GM18519 (cell line): ENCODE measurements at regions not wholly inside any gene's neighbourhood (a gene's known extent, or its start where the extent isn't known, plus 50 kb on each side); places are given as distances from the start of the nearest gene placed in this dataset.

Experiments
- ATAC-seq: cut with Tn5 transposase; IDR thresholded peaks from one replicate; pipeline ENCODE4 v1.9.1; 2021; ENCODE audit warnings: mild to moderate bottlenecking, moderate library complexity; ENCODE audit not compliant: unreplicated experiment, low FRiP score

DNA sequence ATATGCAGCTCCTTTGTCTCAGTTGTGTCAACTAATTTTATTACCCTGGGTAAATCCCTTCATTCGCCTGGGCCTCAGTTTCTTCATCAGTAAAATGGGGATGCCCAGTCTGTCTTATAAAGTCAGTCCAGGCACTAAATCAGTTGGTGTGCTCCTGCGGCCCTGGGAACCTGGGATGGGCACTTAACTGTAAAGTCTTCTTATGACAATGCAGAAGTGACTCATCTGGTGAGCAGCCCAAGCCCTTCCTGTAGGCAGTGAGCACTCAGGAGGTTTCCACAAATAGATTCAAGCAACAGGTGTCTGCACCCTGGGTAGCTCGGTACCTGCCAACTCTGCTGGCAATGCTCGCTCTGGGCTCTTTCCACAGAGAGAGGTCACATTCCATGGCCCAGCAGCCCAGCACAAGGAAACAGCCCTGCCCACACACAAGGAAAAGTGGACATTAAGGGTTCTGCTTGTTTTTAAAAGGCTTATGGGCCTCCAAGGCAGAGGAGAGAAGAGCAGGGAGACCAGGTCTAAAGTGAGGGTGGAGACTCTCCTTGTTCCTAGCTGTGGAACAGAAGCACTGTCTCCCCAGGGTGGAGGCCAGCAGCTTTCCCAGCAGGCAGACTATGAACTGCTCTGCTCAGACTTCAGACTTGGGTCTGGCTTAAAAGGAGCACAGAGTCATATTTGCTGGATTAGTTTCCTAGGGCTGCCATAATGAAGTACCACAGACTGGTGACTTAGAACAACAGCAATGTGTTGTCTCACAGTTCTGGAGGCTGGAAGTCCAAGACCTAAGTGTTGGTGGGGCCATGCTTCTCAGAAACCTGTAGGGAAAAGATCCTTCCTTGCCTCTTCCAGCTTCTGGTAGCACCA is 89.7 kb upstream of the ADRA1B start:
- peak; percentile 97 for ATAC-seq

DNA sequence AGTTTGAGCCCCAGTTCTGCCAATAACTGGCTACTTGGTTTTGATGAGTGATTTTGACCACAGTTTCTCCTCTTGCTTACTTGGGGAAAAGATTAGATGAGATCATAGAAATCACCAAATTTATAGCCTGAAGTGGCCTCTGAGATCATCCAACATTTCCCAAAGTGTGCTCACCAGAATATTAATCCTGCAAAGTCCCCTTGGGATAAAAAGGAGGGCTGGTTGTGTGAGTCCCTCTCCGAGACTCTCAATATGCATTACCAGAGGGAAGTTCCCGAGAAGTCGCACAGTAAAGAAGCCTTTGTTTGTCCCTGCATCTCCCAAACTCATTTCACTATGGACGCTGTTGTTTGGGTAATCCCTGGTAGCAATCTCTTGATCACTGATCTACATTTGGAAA is 88.4 kb upstream of the ADRA1B start:
- ATAC-seq: no peak

DNA sequence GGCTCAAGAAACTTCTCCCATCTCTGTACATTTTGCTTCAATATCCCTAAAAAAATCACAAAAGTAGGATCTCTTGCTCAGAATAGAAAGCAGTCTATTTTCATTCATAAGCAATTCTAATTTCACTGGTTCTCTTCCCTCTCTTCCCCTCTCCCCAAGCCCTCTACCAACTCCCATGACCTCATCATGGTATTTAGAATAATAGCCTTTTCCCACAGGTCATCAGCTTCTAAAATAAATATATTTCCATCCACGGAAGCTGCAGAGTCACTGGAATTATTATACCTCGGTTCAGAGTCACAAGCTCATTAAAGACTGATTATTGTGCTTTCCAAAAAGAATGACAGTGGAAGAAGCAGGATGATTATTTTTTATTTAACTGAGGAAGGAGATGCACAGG is 84.2 kb upstream of the ADRA1B start:
- no peak for ATAC-seq

DNA sequence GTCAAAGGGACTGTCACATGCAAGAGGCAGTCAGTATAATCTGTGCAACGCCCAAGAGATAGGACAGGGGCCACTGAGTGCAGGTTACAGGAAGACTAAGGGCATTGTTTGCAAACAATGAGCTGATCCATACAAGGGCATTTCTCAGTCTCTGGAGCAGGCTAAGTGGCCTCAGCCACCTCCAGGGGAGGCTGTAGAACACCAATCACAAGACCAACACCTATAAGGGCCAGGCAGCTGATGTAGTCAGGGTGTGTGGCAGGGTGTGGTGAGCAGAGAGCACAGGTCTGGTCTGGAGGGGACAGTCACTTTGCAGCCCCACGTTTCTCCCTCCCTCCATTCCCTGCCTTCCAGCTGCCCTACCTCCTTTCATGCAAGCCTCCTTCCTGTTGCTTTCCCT is 83.2 kb upstream of the ADRA1B start:
- no peak for ATAC-seq

DNA sequence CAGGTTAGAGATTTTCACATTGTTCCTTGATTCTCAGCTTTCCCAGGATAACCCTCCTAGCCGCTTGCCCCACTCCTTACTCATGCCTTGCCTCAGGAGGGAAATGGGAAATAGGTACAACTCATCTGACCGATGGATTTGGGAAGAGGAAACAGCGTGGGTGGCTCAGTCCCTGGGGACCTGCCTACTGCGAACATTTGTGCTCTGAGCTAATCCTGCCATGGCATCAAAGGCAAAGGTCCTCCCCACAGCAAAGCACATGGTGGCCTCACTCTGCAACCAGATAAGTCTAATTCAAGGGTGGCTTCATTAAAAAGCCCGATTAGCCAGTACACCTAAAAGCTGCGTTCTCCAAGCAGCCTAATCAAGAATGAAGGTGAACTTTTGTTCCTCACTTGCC is 82.4 kb upstream of the ADRA1B start:
- ATAC-seq: no peak

DNA sequence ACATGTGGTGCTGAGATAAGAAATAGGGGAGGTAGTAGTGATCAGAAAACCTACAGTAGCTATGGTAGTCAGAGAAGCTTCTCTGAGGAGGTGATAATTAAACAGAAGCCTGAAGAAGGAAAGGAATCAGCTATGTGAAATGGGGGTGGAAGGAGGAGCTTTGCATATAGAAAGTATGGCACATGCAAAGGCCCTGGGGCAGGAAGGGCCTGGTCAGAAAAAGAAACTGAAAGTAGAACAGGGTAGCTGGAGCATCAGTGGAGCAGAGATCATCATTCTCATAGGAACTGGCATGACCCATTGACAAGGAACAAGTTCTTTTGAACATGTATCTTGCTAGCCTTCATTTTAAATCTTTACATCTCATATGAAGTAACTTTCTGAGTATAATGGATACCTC is 80.7 kb upstream of the ADRA1B start:
- ATAC-seq: no peak

DNA sequence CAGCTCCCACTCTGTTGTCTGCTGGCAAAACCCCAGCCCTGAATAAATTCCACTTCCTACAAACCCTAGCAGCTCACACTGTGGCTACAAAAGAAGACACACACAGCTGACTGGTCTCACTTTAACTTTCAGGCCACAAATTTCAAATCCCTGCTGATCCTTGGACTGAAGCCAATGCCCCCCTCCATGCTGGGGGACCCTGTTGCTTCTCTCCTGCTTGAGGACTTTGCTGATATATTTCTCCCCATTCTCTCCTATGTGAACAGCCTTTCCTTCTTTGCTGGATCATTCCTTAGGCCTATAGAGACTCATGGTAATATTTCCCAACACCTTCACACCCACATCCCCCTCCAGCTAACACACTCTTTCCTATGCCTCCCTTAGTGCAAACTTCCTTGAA is 79.6 kb upstream of the ADRA1B start:
- no peak for ATAC-seq

DNA sequence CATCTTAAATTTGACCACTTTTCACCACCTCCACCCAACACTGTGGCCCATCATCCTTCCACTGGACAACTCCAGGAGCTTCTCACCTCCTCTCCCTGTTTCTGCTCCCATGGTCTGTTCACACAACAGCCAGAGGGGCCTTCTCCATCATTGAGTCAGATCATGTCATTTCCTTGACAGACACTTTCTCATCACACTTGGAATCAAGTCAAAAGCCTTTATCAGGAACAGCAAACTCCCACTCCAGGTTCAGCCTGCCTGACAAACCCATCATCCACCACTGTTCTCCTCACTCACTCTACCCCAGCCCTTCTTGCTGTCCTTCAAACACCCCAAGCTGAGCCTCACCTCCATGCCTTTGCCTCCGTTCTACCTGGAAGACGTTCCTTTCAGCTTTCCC is 78.4 kb upstream of the ADRA1B start:
- no peak for ATAC-seq

DNA sequence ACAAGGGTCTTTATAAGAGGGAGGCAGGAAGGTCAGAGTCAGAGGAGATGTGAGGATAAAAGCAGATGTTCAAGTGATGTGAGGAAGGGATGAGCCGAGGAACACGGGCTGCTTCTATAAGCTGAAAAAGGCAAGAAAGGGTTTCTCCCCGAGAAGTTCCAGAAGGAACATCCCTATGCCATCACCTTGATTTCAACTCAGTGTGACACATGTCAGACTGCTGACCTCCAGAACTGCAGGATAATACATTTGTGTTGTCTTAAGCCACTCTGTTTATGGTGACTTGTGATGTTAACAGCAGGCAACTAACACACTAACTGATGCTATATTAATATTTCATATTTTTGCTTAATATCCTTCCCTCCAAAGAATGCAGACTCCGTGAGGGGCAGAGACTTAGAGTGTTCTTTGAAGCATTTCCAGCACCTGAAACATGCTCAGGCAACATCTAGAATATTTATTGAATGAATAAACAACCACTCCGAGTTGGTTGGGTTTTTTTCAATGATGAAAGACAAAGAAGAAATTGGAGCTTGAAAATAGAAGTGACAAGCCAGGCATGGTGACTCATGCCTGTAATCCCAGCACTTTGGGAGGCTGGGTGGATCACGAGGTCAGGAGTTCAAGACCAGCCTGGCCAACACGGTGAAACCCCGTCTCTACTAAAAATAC is 77.6 kb upstream of the ADRA1B start:
- ATAC-seq: no peak

DNA sequence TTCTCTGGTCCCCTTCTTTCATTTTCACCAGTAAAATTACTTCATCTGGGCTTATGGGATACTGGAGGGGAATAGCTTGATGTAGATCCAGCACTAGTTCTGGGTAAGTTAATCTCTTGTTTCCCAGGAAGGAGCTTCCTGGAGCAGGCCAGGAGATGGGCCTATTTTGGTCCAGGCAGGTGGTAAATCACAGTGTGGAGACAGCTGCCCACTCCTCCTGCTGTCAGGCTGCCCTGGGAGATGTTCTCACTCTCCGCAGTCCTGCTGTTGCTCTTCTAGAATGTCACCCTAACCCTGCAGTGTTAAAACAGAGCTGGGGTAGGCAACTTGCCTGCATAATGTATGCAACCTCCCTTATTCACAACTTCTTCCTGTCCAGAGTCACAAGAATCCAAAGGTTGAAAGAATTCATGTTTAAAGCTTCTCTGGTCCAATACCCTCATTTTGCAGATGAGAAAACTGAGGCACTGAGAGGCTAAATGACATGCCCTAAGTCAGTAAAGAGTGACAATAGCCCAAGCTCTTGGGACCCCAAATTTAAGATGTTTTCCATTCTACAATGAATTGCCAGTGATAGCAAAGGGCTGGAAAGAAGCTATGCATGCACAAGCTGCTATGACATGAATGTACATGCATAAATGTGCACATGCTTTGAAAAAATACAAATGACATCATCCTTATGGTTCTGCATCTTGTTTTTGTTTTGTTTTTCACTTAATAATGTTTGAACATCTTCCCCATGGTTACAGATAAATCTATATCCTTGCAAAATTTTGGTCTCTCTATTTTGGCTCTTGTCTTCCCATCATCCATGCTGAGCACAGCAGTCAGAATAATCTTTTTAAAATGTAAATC is 71.8 kb upstream of the ADRA1B start:
- ATAC-seq: no peak

DNA sequence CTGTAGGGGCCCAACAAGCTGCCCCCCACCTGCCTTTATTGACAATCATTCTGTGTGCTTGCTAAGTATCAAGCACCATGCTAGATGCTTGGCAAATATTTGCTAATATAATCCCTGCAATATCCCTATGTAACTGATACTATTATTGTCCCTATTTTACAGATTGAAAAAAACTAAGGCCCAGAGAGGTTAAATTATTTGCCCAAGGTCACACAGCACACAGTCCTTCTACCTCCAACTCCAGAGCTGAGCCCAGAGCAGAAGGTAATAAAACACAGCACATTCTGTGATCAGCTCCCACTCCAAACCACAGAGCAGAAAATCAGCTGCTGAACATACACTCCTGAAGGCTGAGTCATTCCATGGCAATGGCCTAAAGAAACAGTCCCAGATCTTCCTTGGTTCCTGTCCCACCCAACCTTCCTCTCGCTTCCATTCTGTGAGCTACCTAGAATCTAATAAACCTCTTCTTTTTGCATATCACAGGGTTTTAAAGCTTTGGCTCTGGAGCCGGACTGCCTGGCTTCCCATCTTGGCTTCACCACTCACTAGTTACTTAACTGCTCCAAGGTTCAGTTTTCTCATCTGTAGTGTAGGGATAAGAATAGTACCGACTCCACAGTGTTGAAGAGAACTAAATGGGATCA is 66.7 kb upstream of the ADRA1B start:
- no peak for ATAC-seq

DNA sequence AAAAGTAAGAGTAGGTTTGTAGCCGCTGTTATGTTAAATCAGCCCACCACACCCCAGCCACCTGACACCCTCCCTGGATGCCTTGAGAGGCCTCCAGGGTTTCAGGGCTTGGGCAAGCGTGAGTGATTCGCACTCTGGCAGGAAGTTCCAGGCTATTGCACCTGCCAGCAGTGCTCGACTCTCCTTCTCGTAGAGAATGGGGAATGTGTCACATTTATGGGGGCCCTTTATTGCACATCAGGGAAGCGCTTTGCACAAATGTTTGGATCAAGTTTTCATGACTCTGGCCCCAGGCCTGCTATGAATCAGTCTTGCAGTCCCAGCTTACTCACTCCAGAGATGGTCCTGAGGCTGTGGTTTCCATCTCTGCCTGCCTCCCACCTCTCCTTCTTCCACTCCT is 66.1 kb upstream of the ADRA1B start:
- ATAC-seq: no peak

DNA sequence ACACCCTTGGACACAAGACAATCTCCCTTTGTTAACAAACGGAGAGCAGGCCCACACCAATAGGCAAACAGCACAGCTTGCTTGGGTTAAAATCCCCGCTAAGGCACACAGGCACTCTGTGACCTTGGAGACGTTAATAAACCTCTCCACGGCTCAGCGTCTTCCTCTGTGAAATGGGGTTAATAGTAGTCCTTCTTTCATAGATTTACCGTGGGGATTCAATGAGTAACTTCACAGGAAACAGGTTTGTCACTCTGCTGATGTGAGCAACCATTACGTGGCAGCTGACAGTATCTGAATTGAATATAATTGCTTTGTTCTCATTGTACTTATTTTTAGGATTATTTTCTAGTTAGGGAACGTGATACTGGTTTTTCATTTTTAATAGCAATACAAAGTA is 65.2 kb upstream of the ADRA1B start:
- no peak for ATAC-seq

DNA sequence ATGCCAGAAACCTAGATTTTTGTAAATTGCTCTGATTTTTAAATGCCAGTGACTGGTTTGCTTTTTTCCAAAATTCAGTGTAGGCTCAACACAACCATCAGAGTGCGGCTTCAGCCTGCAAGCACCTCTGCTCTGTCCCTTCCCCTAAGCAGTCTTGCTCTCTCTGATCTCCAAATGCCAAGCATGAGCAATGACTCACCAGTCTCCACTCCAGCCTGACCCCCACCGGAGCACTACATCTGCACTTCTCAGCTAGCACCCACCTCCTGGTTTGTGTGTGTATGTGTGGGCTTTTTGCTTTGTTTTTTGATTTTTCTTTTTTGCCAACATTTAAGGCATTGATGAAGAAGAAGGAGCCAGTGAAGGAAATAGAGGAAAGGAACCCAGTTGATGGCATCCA is 61.4 kb upstream of the ADRA1B start:
- no peak for ATAC-seq

DNA sequence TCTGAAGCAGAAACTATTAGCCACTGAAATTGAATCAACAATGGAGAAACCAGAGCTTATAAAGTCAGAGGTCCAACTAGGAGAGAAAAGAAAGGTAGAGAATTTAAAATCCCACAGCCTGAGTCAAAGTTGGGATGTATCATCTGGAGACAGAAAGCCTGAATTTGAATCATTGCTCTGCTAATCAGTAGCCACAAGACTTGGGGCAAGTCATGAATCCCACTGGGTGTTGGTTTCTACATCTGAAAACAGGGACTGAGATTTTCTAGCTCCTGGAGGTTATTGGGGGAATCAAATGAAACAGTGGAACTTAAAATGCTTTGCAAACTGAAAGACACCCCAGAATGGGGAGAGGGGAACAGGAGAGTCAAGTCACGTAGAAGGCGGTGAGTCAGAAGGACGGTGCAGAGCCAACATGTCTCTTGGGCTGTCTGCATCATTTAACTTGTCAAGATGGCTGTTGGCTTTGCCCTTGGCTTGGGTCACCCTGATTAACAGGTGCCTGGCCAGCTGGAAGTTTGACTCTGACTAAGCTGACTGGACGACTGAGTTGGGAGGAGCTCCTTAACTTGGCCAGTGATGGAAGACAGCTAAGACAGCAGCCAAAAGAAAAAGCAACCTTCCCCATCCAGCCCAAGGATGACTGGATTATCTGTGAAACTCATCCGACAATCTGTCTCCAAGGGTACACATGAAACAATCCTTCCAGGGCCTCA is 60.6 kb upstream of the ADRA1B start:
- no peak for ATAC-seq

DNA sequence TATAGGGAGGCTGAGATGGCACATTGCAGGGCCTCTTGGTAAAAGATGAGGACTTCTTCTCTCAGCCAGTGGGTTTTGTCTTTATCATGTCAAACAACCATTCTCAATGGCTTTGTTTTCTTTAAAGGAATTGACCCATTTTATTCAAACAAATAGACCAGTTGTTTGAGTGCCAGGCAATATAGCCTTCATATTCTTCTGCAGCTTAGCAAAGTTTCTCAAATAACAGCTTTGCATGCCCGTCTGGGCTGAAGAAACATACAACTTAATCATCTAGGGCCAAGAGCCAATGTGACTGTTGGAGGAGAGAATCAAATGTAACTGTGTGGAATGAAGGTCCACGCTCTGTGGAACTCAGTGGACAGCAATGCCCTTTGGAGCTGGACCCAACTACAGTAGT is 57.4 kb upstream of the ADRA1B start:
- no peak for ATAC-seq

DNA sequence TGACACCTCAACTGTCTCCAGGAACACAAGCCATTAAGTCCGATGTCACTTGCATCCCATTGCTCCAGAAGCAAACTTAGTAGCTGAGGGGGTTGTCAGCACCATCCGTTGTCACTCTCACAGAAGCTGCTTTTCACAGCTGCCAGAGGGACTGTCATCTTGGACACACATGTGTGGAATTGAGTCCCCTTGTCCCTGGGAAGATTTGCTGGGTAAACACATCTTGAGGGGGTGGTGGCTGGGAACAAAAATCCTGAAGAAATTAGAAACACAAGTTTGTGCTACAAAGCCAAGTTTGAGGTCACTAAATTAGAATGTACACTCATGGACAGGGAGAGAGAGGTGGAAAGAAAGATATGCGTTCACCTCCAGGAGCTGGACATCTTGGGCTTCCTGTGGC is 55.2 kb upstream of the ADRA1B start:
- no peak for ATAC-seq

DNA sequence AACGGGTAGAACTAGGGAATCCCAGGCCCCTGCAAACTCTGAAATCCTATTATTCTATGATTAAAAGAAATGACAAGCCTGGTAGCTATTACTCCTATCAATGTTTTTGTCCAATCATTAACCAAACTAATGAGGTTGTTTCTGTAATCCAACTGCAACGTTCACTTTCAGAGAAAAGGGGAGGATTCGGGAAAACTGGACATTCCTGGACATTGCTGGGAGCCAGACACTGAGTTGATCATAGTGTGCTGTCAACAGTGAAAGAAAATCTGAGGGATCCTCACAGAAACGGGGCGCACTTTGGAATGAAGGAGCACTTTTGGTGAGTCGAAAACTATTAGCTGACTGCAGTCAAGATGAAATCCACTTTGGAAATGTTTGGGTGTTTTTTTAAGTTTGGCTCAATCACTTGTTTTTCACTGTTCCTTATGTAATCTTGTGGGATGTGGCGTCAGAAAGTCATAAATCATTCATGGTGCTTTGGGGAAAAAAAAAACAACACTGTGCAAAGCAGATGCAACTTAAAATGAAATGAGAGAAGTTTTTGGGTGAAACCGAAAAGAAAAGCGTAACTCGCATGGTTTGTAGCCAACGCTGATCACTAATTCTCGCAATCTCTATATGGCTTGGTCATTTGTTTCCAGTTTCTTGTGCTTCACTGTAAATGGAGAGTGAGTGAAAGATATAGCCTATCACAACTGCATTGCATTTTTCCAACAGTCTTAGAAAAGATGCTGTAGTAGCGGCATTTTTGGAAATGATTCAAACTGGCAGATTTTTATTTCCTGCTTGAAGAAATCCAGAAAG is 51.2 kb upstream of the ADRA1B start:
- ATAC-seq: no peak

DNA sequence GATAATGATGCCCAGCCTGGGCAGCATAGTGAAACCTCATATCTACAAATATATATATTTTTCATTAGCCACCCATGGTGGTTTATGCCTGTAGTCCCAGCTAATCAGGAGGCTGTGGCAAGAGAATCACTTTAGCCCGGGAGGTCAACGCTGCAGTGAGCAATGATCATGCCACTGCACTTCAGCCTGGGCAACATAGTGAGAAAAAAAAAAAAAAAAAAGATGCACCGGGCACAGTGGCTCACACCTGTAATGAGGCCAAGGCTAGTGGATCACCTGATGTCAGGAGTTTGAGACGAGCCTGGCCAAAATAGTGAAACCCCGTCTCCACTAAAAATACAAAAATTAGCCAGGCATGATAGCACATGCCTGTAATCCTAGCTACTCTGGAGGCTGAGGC is 50.2 kb upstream of the ADRA1B start:
- ATAC-seq: no peak
